Fibroblast of skin of scalp (primary cell): ENCODE measurements at regions not wholly inside any gene's neighbourhood (a gene's known extent, or its start where the extent isn't known, plus 50 kb on each side); places are given as distances from the start of the nearest gene placed in this dataset.
A peak's percentile ranks its signal among the peaks of the same experiment; 100 is the strongest.

ENCODE experiments used
- DNase-seq: peaks from one replicate; pipeline ENCODE4 v3.0.0-alpha.2; 2013

DNA sequence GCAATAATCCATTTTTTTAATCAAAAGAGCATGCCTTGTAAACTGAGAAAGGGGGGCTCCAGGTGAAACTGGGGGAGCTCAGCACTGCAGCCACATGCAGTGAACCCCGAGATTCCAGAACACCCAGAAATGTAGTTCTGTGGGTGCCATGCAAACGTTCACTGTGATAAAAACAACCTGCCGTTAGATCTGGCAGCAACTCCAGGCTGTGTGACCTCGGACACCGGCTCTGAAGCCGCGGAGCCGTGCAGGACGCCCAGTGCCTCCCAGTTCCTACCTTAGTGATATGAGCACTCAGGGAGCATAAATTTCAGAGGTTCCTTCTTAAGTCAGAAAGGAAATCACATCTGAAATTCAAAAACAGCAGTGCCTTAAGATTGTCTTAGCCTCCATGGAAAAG is 85.4 kb upstream of the THBS2 start:
- DNase-seq = no peak

DNA sequence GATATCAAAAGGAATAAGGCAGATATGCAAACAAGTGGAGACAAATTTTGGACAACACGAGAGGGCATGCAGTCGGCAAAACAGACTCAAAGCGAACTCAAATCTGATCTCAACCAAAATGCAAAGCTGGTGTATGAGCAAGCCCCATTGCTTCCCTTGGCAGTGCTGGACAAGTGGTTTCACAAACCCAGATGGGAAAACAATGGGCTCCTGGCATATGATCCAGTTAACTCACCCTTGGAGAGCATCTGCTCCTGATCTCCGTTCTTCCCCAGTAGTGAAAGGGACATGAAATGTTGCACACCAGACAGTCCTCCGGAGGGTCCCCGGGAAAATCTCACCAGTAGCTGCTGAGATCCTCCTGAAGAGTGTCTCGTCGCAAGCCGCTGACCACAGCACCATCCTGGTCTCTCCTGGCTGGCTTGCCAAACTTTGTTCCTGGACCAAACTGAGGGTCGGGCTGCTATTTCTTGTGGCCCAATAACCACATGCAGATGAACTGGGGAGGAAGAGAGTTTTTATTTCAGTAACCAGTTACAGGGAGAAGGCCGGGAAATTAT is 84.3 kb upstream of the THBS2 start:
- DNase-seq = no peak

DNA sequence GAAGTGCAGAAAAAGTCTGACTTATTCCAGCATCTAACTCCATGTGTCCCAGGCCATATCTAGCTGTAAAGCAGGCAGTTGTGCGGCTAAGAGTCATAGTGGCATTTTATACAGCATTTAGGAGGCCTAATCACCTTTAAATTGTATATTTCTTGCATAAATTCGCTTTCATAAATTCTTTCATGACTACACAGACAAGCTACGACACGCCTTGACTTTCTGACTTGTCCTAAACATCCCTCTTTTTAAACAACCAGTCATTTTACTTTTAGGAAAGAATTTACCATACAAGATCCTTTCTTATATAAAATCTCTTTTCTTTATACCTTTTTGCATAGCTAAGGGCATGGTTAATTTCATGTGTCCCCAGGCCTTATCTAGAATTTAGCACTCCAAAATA is 81.7 kb upstream of the THBS2 start:
- DNase-seq = no peak

DNA sequence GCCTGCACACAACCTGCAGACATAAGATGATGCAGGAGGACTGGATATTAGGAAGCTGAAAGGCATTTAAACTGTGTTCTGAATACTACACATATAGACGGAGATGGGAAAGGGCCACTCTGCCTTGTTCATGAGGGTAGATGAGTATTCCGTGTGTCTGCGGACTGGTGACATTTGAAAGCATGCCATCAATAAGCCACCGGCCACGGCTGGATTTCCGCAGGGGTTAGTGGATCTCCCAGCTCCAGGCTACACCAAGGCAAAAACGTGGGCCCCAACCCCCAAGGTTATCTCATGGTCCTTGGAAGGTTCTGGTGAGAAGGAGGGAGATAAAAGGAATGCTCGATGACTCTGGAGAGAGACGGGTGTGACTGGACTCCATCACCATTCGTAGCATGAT is 78.6 kb upstream of the THBS2 start:
- DNase-seq = no peak

GRCh38 chr6:169328112-169328801 is 74.6 kb upstream of the THBS2 start:
- peak; percentile 54 for DNase-seq

DNA sequence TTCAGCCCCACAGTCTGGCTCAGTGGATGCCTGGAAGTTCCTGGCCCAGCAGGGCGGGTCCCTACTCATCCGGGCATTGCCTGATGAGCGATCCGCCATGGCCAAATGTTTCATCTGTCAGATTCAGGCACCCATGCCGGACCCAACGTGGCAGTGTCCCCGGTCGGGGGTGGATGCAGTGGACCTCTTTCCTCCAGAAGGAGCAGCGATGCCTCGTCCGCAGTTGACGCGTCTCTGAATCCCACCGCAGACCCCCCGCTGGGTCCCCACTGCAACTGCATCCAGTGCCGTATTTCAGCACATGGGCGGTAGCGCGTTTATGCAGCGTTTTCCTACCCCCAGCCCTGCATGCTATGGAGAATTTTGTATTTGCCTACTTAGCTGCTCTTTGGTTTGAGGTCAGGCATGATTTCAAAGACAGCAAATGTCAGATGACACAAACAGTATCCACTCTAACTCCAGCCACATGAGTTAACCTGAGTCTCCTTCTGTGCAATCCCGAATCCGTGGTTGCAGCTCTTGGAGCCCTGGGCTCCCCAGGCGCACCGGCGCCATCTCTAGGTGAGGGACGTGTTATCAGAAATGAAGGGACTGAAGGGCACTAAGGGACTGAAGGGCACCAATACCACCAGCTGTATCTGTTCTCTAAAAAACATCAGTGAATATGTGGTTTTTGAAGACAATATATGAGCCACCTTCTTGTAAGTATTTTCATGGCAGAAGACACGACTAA is 72.6 kb upstream of the THBS2 start:
- peak; percentile 54 for DNase-seq

DNA sequence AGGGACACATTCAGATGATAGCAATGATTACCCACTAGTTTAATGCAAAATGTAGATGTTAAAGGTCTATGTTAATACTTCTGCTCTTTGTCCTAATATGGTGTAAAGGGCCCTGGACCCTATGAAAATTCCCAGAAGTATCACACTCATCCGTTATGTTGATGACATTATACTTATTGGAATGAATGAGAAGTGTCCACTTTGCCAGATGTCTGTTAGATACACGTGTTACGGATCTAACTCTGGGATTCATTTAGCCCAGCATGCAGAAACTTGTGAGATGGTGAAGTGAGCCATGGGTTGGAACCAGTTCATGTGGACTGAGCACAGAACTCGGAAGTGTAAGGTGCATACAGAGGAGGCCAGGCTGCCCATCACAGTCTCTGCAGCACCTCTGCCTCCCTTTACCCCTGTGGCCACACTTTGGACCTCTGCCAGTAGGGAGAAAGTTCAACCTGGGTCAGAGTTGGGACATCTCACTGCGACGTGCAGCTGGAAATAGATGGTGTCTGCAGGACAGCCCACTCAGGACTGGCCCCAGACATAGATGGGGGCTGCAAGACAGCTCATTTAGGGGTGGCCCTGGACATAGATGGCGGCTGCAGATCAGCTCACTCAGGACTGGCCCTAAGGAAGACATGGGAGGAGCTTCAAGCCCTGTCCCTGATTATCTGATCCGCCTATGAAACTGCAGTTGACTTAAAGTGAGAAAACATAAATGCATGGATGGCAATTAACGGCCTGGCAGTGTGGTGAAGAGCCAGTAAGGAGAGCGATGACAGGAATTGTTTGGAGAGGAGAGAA is 71.2 kb upstream of the THBS2 start:
- peak; percentile 68 for DNase-seq

DNA sequence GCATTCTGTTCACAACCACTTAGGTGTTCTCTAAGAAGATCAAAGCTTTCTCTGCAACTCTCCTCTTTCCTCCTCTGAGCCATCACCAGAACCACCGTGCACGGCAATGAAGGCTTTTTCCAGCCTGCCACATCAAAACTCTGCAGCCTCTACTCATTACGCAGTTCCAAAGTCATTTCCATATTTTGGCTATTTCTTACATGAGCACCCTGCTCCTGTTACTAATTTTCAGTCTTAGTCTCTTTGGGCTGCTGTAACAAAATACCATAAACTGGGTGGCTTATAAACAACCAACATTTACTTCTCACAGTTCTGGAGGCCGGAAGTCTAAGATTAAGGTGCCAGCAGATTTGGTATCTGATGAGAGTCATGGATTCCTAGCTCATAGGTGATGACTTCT is 70.4 kb upstream of the THBS2 start:
- no peak for DNase-seq

DNA sequence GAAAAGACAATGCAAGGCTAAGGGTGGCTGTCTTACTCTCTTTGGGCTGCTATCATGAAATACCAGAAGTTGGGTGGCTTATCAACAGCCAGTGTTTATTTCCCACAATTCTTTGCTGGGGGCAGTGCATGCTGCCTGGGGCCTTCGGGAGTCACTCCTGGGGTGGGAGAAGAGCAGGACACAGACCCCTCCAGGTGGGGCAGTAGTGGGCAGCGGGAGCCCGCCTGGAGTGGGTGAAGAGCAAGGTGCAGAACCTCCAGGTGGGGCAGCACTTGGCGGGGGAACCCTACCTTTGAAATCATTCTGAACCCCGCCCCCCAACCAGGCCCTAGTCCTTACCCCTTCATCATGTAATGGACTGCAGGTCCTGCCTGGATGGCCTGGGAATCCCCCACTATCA is 69.6 kb upstream of the THBS2 start:
- DNase-seq = no peak

GRCh38 chr6:169321546-169321945 is 67.9 kb upstream of the THBS2 start:
- DNase-seq = no peak

- DNase-seq = peak; percentile 53
Observed at GRCh38 chr6:169320013-169320412, 66.4 kb upstream of the THBS2 start.

- DNase-seq = no peak
Observed at GRCh38 chr6:169317441-169318202, 64.0 kb upstream of the THBS2 start.

- DNase-seq = no peak
Observed at GRCh38 chr6:169316651-169317050, 63.0 kb upstream of the THBS2 start.

GRCh38 chr6:169315830-169316614 is 62.4 kb upstream of the THBS2 start:
- no peak for DNase-seq

- no peak for DNase-seq
Observed at GRCh38 chr6:169313347-169314010, 59.8 kb upstream of the THBS2 start.

DNA sequence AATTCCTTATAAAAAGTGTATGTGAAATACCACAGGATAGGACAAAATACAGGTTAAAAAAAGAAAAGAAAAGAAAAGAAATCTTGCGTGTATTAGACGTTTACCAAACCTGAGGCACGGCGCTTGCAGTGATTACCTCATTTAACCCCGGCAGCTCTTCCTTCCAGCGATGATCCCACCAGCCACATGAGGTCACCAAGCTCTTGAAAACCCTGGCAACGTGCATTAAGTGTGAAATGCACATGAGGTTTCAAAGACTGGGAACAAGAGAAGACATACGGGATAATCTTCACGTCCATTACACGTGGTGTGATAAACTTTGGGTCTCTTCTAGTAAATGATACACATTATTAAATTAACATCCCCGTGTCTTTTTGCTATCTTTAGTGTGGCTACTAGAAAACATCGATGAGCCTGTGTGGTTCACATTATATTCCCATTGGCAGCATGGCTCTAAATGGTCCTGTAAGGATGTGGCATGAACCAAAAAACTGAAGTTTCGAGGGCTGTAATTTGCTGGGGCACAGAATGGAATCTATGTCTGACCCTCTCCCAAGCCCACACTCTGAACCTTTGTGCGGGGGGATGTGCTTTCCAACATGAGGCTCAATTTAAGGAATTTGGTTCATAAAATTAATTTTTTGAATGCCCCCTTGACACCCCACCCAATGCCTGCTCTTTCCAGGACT is 59.2 kb upstream of the THBS2 start:
- DNase-seq = no peak

DNA sequence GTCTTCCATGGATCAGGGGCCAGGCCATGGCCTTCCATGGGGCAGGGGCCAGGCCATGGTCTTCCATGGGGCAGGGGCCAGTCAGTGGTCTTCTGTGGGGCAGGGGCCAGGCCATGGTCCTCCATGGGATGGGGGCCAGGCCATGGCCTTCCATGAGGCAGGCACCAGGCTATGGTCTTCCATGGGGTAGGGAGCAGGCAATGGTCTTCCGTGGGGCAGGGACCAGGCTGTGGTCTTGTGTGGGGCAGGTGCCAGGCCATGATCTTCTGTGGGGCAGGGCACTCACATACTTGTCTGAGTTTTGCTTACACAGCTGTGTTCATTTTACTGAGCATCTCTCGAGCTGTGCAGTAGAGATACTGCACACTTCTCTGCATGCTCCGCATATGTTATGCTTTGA is 57.3 kb upstream of the THBS2 start:
- DNase-seq = no peak
